Peyer's patch (tissue), 4 donors: ENCODE measurements at regions not wholly inside any gene's neighbourhood (a gene's known extent, or its start where the extent isn't known, plus 50 kb on each side); places are given as distances from the start of the nearest gene placed in this dataset.

ENCODE experiments used
- DNase-seq, 3 donors: peaks; one replicate each; pipeline ENCODE4 v3.0.0-alpha.2; 2017 to 2019
- H3K27ac ChIP-seq, 4 donors: fragments of 200-600 bp; sonication (generic); one replicate each; pipeline ENCODE4 v1.5.1; 2016 to 2019
- H3K27me3 ChIP-seq, 2 donors: fragments of 200-600 bp; sonication (generic); one replicate each; pipeline ENCODE4 v1.5.1; 2019
- H3K36me3 ChIP-seq, 3 donors: fragments of 200-600 bp; sonication (generic); one replicate each; pipeline ENCODE4 v1.5.1; 2016 to 2019
- H3K4me1 ChIP-seq, 4 donors: fragments of 200-600 bp; sonication (generic); one replicate each; pipeline ENCODE4 v1.5.1; 2016 to 2019
- H3K4me3 ChIP-seq, 4 donors: fragments of 200-600 bp; sonication (generic); 1 replicate in 3 of 4; 2 replicates in 1 of 4; pipeline ENCODE4 v1.5.1; 2016 to 2019; ENCODE audit warnings: mild to moderate bottlenecking in 1 of 4
- H3K9me3 ChIP-seq, 4 donors: fragments of 200-600 bp; sonication (generic); one replicate each; pipeline ENCODE4 v1.5.1; 2016 to 2019; ENCODE audit warnings: mild to moderate bottlenecking in 1 of 4
- CTCF ChIP-seq, 6 experiments: fragments of 450-650 bp in 4 of 6; fragments of 200-600 bp in 2 of 6; sonication (generic) in 1 of 6; IDR thresholded peaks; one replicate each; pipeline ENCODE4 v1.5.1; 2017 to 2019; ENCODE audit warnings: antibody characterized with exemption in 6 of 6, mild to moderate bottlenecking in 3 of 6, moderate library complexity in 1 of 6
- POLR2A ChIP-seq, 2 donors: fragments of 450-650 bp; IDR thresholded peaks; one replicate each; pipeline ENCODE4 v1.5.1; 2017; ENCODE audit warnings: antibody characterized with exemption in 2 of 2, mild to moderate bottlenecking in 2 of 2, moderate library complexity in 2 of 2

- no peak for DNase-seq
- H3K4me3 ChIP-seq, result no peak overlapping the region
- TF ChIP-seq CTCF (IDR thresholded peaks at IDR 0.05) (no peak), POLR2A (IDR thresholded peaks at IDR 0.05) (no peak)
- H3K4me1 ChIP-seq, result no peaks in the 10 kb centered on the region
- no peaks in the 10 kb centered on the region for H3K36me3 ChIP-seq
- H3K9me3 ChIP-seq, result no peaks in the 10 kb centered on the region
- H3K27me3 ChIP-seq, result no peaks in the 10 kb centered on the region
- H3K27ac ChIP-seq, result no peak overlapping the region
Measured at GRCh38 chr12:75892731-75893408, 138.7 kb downstream of the PHLDA1 start.

- TF ChIP-seq CTCF (IDR thresholded peaks at IDR 0.05) (no peak), POLR2A (IDR thresholded peaks at IDR 0.05) (no peak)
- H3K4me3 ChIP-seq, result no peak overlapping the region
- no peaks in the 10 kb centered on the region for H3K9me3 ChIP-seq
- H3K27me3 ChIP-seq, result no peaks in the 10 kb centered on the region
- H3K27ac ChIP-seq, result no peak overlapping the region
- no peaks in the 10 kb centered on the region for H3K36me3 ChIP-seq
- H3K4me1 ChIP-seq, result no peaks in the 10 kb centered on the region
- DNase-seq, result no peak
Measured at GRCh38 chr12:75891072-75891471, 140.5 kb downstream of the PHLDA1 start.

GRCh38 chr12:75890660-75891059, 140.9 kb downstream of the PHLDA1 start:
- Histone ChIP-seq H3K4me1 (no peaks in the 10 kb centered on the region), H3K4me3 (no peak overlapping the region), H3K27ac (no peak overlapping the region), H3K27me3 (no peaks in the 10 kb centered on the region), H3K9me3 (no peaks in the 10 kb centered on the region), H3K36me3 (no peaks in the 10 kb centered on the region)
- TF ChIP-seq POLR2A (IDR thresholded peaks at IDR 0.05) (no peak), CTCF (IDR thresholded peaks at IDR 0.05) (no peak)
- DNase-seq, result no peak

GRCh38 chr12:75890141-75890540, 141.4 kb downstream of the PHLDA1 start:
- TF ChIP-seq CTCF (IDR thresholded peaks at IDR 0.05), result no peak
- TF ChIP-seq POLR2A (IDR thresholded peaks at IDR 0.05), result no peak
- no peaks in the 10 kb centered on the region for H3K27me3 ChIP-seq
- H3K27ac ChIP-seq, result no peak overlapping the region
- DNase-seq, result no peak
- H3K36me3 ChIP-seq, result no peaks in the 10 kb centered on the region
- no peaks in the 10 kb centered on the region for H3K4me1 ChIP-seq
- H3K9me3 ChIP-seq, result no peaks in the 10 kb centered on the region
- H3K4me3 ChIP-seq, result no peak overlapping the region

GRCh38 chr12:75888874-75889613, 142.5 kb downstream of the PHLDA1 start:
- no peaks in the 10 kb centered on the region for H3K36me3 ChIP-seq
- no peaks in the 10 kb centered on the region for H3K9me3 ChIP-seq
- no peak overlapping the region for H3K27ac ChIP-seq
- no peaks in the 10 kb centered on the region for H3K4me1 ChIP-seq
- TF ChIP-seq POLR2A (IDR thresholded peaks at IDR 0.05) (no peak), CTCF (IDR thresholded peaks at IDR 0.05) (no peak)
- DNase-seq, result no peak
- H3K27me3 ChIP-seq, result no peaks in the 10 kb centered on the region
- H3K4me3 ChIP-seq, result no peak overlapping the region
